ENCODE measurements at regions not wholly inside any gene's neighbourhood (a gene's known extent, or its start where the extent isn't known, plus 50 kb on each side); places are given as distances from the start of the nearest gene placed in this dataset.

- Mint-ChIP-seq H3K4me3 (ENCODE audit: unreplicated experiment) (no peak overlapping the region), H3K27ac (ENCODE audit: low read depth, unreplicated experiment) (no peak overlapping the region), H3K27me3 (ENCODE audit: insufficient read depth, unreplicated experiment) (peaks cover 73% of the 10 kb centered on the region), H3K36me3 (ENCODE audit: insufficient read depth, unreplicated experiment) (no peaks in the 10 kb centered on the region), H3K9me3 (ENCODE audit: unreplicated experiment) (no peaks in the 10 kb centered on the region), H3K4me1 (ENCODE audit: insufficient read depth, unreplicated experiment) (no peaks in the 10 kb centered on the region)
- no peak for TF ChIP-seq CTCF (IDR thresholded peaks at IDR 0.05; ENCODE audit: unreplicated experiment)
- DNase-seq (ENCODE audit: unreplicated experiment): no peak
- ChIA-PET POLR2A (no interaction called here), CTCF (no interaction called here)
- no TSS peak for BruUV-seq (replicated peaks)
- intact Hi-C loops (cut with micrococcal nuclease): no loop called here
These were observed 133.3 kb downstream of the TNFSF13B start for GRCh38 chr13:108402850-108403249.

GRCh38 chr13:108407495-108407894, 138.0 kb downstream of the TNFSF13B start:
- intact Hi-C loops (cut with micrococcal nuclease): no loop called here
- Mint-ChIP-seq H3K27ac (ENCODE audit: low read depth, unreplicated experiment) (no peak overlapping the region), H3K36me3 (ENCODE audit: insufficient read depth, unreplicated experiment) (no peaks in the 10 kb centered on the region), H3K27me3 (ENCODE audit: insufficient read depth, unreplicated experiment) (peaks cover 47% of the 10 kb centered on the region), H3K4me1 (ENCODE audit: insufficient read depth, unreplicated experiment) (no peaks in the 10 kb centered on the region), H3K9me3 (ENCODE audit: unreplicated experiment) (no peaks in the 10 kb centered on the region), H3K4me3 (ENCODE audit: unreplicated experiment) (no peak overlapping the region)
- CTCF ChIA-PET: no interaction called here
- no peak for TF ChIP-seq CTCF (IDR thresholded peaks at IDR 0.05; ENCODE audit: unreplicated experiment)
- POLR2A ChIA-PET: no interaction called here
- DNase-seq (ENCODE audit: unreplicated experiment): no peak
- BruUV-seq (replicated peaks): no TSS peak

- POLR2A ChIA-PET: no interaction called here
- no peak overlapping the region for H3K4me3 Mint-ChIP-seq (ENCODE audit: unreplicated experiment)
- CTCF ChIA-PET: interaction anchor here (0.7 to 0.9 kb wide), 3 partner anchors 21 to 404 kb away, joined by 3 read pairs; no protein-coding TSS in a partner anchor
- no TSS peak for BruUV-seq (replicated peaks)
- H3K27ac Mint-ChIP-seq (ENCODE audit: low read depth, unreplicated experiment): no peak overlapping the region
- no peaks in the 10 kb centered on the region for H3K36me3 Mint-ChIP-seq (ENCODE audit: insufficient read depth, unreplicated experiment)
- no peaks in the 10 kb centered on the region for H3K4me1 Mint-ChIP-seq (ENCODE audit: insufficient read depth, unreplicated experiment)
- DNase-seq (ENCODE audit: unreplicated experiment): no peak
- H3K27me3 Mint-ChIP-seq (ENCODE audit: insufficient read depth, unreplicated experiment): peaks cover 42% of the 10 kb centered on the region
- no peak for TF ChIP-seq CTCF (IDR thresholded peaks at IDR 0.05; ENCODE audit: unreplicated experiment)
- H3K9me3 Mint-ChIP-seq (ENCODE audit: unreplicated experiment): no peaks in the 10 kb centered on the region
- intact Hi-C loops (cut with micrococcal nuclease): no loop called here
These were observed 139.2 kb downstream of the TNFSF13B start for GRCh38 chr13:108408672-108409071.

GRCh38 chr13:108409730-108410129, 140.2 kb downstream of the TNFSF13B start:
- H3K4me3 Mint-ChIP-seq (ENCODE audit: unreplicated experiment): no peak overlapping the region
- BruUV-seq (replicated peaks): no TSS peak
- intact Hi-C loops (cut with micrococcal nuclease): no loop called here
- no peaks in the 10 kb centered on the region for H3K36me3 Mint-ChIP-seq (ENCODE audit: insufficient read depth, unreplicated experiment)
- H3K4me1 Mint-ChIP-seq (ENCODE audit: insufficient read depth, unreplicated experiment): no peaks in the 10 kb centered on the region
- no peak for DNase-seq (ENCODE audit: unreplicated experiment)
- POLR2A ChIA-PET: no interaction called here
- CTCF ChIA-PET: interaction anchor here (0.6 kb wide), 1 partner anchor 99 kb away, joined by 3 read pairs; no protein-coding TSS in a partner anchor
- H3K9me3 Mint-ChIP-seq (ENCODE audit: unreplicated experiment): no peaks in the 10 kb centered on the region
- no peak for TF ChIP-seq CTCF (IDR thresholded peaks at IDR 0.05; ENCODE audit: unreplicated experiment)
- peaks cover 39% of the 10 kb centered on the region for H3K27me3 Mint-ChIP-seq (ENCODE audit: insufficient read depth, unreplicated experiment)
- no peak overlapping the region for H3K27ac Mint-ChIP-seq (ENCODE audit: low read depth, unreplicated experiment)
